ENCODE measurements at regions not wholly inside any gene's neighbourhood (a gene's known extent, or its start where the extent isn't known, plus 50 kb on each side); places are given as distances from the start of the nearest gene placed in this dataset.

DNA sequence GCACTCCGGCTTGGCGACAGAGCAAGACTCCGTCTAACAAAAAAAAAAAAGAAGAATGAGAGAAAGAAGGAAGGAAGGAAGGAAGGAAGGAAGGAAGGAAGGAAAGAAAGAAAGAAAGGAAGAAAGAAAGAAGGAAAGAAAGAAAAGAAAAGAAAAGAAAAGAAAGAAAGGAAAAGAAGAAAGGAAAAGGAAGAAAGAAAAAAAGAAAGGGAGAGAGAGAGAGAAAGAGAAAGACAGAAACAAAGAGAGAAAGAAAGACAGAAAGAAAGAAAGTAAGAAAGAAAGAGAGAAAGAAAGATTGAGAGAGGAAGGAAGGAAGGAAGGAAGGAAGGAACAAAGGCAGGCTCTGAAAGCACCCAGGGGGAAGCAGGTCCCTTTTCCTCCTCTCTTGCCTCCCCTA lies 336.6 kb upstream of the GATB start:
- no peak for TF ChIP-seq TAF1 (IDR thresholded peaks at IDR 0.05; ENCODE audit: low read depth)
- TF ChIP-seq, protein P1, sequence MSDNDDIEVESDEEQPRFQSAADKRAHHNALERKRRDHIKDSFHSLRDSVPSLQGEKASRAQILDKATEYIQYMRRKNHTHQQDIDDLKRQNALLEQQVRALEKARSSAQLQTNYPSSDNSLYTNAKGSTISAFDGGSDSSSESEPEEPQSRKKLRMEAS (IDR thresholded peaks at IDR 0.05), result no peak
- TF ChIP-seq EGR1 (IDR thresholded peaks at IDR 0.05), result no peak
- TF ChIP-seq TEAD4 (IDR thresholded peaks at IDR 0.05), result no peak

DNA sequence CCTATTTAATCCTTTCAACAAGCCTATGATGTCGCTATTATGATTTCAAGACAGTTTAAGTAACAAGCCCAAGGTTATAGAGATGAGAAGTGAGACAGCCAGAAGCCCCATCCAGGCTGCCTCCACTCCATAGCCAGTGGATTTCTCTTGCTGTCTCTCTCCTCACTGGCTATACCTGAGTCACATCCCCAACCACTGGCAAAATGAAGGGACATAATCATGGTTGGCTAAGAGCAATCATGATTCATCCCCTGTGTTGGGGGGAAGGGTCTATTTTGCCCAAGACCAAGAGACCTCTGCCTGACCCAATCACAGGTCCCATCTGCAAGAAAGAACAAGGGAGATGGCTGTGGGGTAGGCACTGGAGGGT lies 334.9 kb upstream of the GATB start:
- TF ChIP-seq, protein P2, sequence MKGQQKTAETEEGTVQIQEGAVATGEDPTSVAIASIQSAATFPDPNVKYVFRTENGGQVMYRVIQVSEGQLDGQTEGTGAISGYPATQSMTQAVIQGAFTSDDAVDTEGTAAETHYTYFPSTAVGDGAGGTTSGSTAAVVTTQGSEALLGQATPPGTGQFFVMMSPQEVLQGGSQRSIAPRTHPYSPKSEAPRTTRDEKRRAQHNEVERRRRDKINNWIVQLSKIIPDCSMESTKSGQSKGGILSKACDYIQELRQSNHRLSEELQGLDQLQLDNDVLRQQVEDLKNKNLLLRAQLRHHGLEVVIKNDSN (IDR thresholded peaks at IDR 0.05), result no peak
- TF ChIP-seq FOXM1 (IDR thresholded peaks at IDR 0.05; ENCODE audit: borderline replicate concordance, low read depth), result no peak
- TF ChIP-seq EP300 (IDR thresholded peaks at IDR 0.05; ENCODE audit: borderline replicate concordance), result no peak
- TF ChIP-seq TAF1 (IDR thresholded peaks at IDR 0.05; ENCODE audit: low read depth), result no peak
- no peak for TF ChIP-seq CREB1 (IDR thresholded peaks at IDR 0.05; ENCODE audit: low read depth)
- no peak for TF ChIP-seq CEBPB (IDR thresholded peaks at IDR 0.05)
- TF ChIP-seq, protein P3, sequence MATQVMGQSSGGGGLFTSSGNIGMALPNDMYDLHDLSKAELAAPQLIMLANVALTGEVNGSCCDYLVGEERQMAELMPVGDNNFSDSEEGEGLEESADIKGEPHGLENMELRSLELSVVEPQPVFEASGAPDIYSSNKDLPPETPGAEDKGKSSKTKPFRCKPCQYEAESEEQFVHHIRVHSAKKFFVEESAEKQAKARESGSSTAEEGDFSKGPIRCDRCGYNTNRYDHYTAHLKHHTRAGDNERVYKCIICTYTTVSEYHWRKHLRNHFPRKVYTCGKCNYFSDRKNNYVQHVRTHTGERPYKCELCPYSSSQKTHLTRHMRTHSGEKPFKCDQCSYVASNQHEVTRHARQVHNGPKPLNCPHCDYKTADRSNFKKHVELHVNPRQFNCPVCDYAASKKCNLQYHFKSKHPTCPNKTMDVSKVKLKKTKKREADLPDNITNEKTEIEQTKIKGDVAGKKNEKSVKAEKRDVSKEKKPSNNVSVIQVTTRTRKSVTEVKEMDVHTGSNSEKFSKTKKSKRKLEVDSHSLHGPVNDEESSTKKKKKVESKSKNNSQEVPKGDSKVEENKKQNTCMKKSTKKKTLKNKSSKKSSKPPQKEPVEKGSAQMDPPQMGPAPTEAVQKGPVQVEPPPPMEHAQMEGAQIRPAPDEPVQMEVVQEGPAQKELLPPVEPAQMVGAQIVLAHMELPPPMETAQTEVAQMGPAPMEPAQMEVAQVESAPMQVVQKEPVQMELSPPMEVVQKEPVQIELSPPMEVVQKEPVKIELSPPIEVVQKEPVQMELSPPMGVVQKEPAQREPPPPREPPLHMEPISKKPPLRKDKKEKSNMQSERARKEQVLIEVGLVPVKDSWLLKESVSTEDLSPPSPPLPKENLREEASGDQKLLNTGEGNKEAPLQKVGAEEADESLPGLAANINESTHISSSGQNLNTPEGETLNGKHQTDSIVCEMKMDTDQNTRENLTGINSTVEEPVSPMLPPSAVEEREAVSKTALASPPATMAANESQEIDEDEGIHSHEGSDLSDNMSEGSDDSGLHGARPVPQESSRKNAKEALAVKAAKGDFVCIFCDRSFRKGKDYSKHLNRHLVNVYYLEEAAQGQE (IDR thresholded peaks at IDR 0.05; ENCODE audit: low read depth), result no peak
- no peak for TF ChIP-seq TEAD4 (IDR thresholded peaks at IDR 0.05)
- no peak for TF ChIP-seq ZBTB7A (IDR thresholded peaks at IDR 0.05; ENCODE audit: low read depth)
- TF ChIP-seq YY1 (IDR thresholded peaks at IDR 0.05; ENCODE audit: low read depth), result no peak

DNA sequence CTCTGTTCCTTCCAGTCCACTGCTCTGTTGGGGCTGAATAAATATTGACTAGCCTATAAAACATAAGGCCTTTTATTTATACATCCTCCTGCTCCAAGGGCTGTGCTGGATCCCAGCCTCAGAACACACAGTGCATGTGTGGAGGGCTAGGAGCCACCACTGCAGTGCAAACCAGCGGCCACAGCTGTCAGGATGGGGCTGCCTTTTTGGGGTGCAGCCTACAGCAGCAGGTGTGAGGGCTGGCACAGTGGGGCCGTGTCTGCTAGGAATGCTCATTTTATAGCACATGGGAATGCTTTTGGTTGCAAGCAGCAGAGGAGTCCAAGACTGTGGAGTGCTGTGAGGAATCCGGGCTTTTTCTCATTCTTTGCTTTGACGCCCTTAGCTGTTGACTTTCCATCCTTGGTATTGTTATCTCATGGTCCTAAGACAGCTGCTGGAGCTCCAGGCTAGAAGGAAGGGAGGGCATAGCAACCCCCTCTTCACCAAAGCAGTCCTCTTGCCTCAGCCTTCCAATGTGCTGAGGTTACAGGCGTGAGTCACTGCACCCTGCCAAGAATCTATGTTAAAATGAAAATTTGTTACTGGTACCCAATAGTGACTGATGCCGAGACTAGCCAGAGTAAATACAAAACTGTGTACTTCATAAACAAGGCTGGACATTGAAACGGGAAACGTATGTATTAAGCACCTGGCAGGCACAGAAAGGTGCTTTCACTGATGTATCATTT lies 334.3 kb upstream of the GATB start:
- TF ChIP-seq TCF12 (IDR thresholded peaks at IDR 0.05; ENCODE audit: low read depth) (no peak), NFIC (IDR thresholded peaks at IDR 0.05) (no peak), EP300 (IDR thresholded peaks at IDR 0.05; ENCODE audit: borderline replicate concordance) (no peak), RAD21 (IDR thresholded peaks at IDR 0.05; ENCODE audit: low read depth) (no peak), ZBTB7A (IDR thresholded peaks at IDR 0.05; ENCODE audit: low read depth) (no peak), YY1 (IDR thresholded peaks at IDR 0.05; ENCODE audit: low read depth) (no peak), TEAD4 (IDR thresholded peaks at IDR 0.05) (no peak), EGR1 (IDR thresholded peaks at IDR 0.05) (no peak), TAF1 (IDR thresholded peaks at IDR 0.05; ENCODE audit: low read depth) (no peak), CEBPB (IDR thresholded peaks at IDR 0.05) (no peak), FOXM1 (IDR thresholded peaks at IDR 0.05; ENCODE audit: borderline replicate concordance, low read depth) (no peak)
- TF ChIP-seq, protein P3 (IDR thresholded peaks at IDR 0.05; ENCODE audit: low read depth), result no peak

DNA sequence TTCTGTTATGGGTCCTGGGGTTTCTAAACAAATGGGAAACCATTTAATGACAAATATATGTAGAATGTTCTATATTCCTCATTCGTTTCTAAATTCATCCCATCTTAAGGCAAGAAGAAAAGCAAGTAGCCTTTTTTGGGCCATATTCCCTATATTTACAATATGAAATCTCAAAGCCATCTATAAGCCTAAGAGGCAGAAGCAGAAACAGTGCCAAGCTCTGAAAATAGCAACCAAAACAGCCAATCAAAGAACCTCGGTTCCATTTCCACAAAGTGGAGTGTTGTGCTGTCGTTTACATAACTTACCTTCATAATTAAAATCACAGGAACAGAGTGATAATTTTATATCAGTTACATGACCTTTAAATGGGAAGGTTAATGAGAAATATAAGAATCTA lies 330.6 kb upstream of the GATB start:
- no peak for TF ChIP-seq EGR1 (IDR thresholded peaks at IDR 0.05)
- TF ChIP-seq TAF1 (IDR thresholded peaks at IDR 0.05; ENCODE audit: low read depth), result no peak
- TF ChIP-seq NFIC (IDR thresholded peaks at IDR 0.05), result no peak
- TF ChIP-seq EP300 (IDR thresholded peaks at IDR 0.05; ENCODE audit: borderline replicate concordance), result no peak
- no peak for TF ChIP-seq TEAD4 (IDR thresholded peaks at IDR 0.05)
- no peak for TF ChIP-seq TCF12 (IDR thresholded peaks at IDR 0.05; ENCODE audit: low read depth)
- no peak for TF ChIP-seq ZBTB7A (IDR thresholded peaks at IDR 0.05; ENCODE audit: low read depth)
- no peak for TF ChIP-seq CEBPB (IDR thresholded peaks at IDR 0.05)
- TF ChIP-seq, protein P2 (IDR thresholded peaks at IDR 0.05), result no peak
- TF ChIP-seq RAD21 (IDR thresholded peaks at IDR 0.05; ENCODE audit: low read depth), result no peak
- no peak for TF ChIP-seq CREB1 (IDR thresholded peaks at IDR 0.05; ENCODE audit: low read depth)
- no peak for TF ChIP-seq FOXM1 (IDR thresholded peaks at IDR 0.05; ENCODE audit: borderline replicate concordance, low read depth)
- TF ChIP-seq YY1 (IDR thresholded peaks at IDR 0.05; ENCODE audit: low read depth), result no peak
- TF ChIP-seq, protein P3 (IDR thresholded peaks at IDR 0.05; ENCODE audit: low read depth), result no peak
- TF ChIP-seq, protein P1 (IDR thresholded peaks at IDR 0.05), result no peak
